GM21723 (cell line): ENCODE measurements at regions not wholly inside any gene's neighbourhood (a gene's known extent, or its start where the extent isn't known, plus 50 kb on each side); places are given as distances from the start of the nearest gene placed in this dataset.

ENCODE experiments used
- ATAC-seq: cut with Tn5 transposase; IDR thresholded peaks from one replicate; pipeline ENCODE4 v1.9.1; 2021; ENCODE audit warnings: mild to moderate bottlenecking, moderate library complexity; ENCODE audit not compliant: unreplicated experiment

DNA sequence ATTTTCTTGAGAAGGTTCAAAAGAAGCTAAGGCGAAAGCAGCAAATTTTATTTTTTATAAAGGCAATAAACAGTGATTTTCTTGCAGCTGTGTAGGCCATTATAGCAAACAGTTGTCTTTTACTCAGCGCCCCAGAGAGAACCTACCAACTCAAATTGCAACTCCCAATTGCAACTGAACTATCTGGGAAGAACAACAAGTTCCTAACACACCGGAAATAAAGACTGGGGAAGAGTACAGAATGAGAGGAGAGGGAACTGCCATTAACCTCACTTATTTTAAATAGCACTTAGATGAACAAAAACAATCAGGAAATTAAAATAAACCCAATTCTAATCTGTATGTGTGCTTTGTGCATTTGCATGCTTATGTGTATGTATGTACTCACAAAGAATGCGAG lies 171.1 kb downstream of the KCTD12 start:
- no peak for ATAC-seq

DNA sequence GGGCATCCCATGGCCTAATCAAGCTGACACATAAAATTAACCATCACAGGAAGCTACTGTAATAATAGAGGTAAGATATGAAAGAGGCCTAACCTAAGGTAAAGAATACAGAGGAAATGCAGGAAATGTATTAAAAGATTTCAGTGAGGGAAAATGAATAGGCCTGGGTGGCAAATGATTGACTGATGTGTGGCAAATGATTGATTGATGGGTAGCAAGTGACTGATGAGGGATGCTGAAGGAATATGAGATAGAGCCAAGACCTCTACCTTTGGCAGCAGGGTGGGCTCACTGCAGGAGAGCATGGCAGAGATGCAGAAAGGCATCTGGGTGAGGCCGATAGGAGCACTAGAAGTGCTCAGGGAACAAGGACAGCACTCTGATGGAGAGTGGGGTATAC lies 172.9 kb downstream of the KCTD12 start:
- no peak for ATAC-seq

DNA sequence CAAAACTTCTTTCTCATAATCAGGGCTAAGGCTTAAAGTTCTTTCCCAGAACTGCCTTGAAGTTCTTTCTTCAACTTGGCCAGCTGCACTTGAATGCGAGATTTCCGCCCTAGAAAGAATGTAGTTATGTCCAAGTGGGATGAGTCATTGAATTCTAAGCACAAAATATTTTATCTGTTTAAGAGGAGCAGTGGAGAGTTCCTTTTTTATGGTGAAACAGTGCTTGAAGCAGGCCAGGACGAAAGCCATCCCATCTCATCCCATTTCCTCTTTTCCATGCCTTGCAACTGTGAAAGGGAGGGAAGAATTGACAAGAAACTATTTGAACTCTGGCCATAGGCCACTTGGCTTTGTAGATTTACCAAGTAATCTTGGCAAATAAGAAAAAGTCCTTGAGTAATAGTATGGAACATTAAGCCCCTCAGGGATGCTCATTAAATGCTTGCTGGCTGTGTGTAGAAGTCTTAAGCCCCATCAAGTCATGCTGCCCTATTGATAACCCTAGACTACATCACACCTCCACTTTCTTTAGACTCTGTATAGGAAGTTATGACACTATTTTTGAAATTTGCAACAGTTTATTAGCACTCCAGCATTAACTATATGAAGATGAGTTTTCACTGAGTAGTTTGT lies 174.5 kb downstream of the KCTD12 start:
- ATAC-seq: no peak

DNA sequence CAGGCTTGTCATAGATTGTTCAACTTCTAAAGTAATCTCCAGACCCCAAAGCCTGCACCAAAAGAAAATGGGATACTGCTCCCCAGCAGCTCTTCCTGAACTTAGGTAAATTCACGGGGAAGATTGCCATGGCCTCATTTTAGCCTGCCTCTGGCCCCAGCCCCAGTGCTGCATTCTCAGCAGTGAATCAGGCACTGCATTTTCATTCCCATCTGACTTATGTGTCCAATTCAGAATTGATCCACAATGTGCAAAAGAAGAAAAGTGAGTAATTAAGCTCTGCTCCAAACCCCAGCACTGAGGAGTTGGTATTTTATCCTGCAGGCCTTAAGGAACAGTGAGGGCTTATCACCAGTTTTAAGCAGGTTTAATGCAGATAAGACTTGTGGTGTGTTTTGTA lies 176.4 kb downstream of the KCTD12 start:
- no peak for ATAC-seq

DNA sequence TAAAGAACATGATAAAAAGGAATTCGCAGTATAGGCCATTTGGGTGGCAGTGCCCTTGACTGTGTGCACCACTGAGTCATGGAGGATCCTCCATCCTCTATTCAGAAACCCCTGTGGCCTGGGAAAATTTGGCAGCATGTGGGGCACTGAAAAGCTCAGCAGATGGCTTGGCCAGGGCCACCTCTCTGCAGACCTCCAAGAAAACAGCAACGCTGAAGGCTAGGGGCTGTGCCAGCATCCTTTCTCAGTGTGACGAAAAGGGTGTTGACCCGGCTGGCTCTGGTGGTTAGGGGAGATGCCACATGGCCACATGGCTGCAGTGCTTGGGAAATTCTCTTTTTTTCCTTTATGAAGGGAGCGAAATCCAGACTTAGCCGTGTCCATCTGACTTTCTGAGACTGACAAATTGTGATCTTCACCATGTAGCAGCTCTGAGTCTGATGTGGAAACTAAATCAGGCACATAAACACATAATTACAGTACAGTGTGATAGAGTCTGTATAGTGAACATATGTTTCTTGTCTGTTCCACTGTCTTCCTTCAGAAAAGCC lies 178.0 kb downstream of the KCTD12 start:
- no peak for ATAC-seq

DNA sequence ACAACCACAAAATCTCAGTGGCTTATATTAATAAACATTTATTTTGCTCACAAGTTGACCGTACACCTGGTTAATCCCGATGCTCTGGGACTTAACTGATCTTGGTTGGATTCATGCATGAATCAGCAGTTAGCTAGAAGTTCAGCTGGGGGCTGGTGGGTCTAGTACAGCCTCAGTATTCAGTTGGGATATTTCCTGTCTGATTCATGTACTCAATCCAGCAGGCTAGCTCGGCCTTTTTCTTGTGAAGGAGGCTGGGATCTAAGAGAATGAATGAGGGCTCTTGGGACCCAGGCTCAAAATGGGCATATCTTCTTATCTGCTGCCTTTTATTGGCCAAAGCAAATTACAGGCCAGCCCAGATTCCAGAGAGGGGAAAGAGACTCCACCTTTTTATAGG lies 178.8 kb downstream of the KCTD12 start:
- no peak for ATAC-seq

DNA sequence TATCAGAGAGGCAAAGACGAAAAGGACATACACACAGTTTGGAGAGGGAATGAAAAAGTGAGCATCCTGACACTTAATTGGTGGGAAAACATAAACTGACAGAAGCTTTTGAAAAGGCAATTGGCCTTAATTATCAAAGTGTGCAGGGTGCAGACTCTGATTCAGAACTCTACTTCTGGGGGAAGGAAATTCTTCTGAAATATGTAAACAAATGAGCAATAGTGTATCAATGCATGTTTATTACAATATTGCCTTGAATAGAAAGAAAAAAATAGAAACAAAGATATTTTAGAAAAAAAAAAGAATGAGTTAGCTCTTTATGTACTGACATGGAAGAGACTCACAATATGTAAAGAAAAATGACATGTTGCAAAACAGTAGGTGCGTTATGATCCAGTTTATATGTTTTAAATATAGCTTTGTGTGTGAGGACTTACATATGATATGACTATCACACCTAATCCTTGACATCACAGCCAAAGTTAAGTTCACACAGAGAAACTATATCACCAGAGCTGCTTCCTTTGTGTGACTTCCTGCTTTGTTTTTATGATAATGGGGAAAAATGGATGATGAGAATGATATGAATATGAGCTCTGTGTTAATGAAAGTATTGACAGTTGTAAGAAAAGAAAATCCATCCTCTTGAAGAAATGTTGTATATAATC lies 182.4 kb downstream of the KCTD12 start:
- no peak for ATAC-seq

DNA sequence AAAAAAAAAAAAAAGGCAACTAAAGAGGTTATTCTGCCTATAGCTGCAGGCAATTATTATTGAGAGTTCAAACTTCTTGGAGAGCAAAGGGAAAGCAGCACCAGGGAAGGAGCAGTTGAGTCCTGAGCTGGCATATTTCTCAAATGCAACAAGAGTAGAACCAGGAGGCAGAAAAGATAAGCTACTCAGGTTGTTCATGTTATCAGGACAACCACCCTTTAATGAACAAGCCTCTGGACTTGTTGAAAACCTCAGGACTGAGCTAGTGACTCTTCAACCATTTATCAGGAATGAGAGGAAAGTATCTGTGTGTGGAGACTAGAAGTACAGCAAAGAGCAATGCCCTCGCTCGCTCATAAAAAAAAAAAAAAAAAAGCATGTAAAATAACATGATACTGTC lies 183.0 kb downstream of the KCTD12 start:
- ATAC-seq: no peak

DNA sequence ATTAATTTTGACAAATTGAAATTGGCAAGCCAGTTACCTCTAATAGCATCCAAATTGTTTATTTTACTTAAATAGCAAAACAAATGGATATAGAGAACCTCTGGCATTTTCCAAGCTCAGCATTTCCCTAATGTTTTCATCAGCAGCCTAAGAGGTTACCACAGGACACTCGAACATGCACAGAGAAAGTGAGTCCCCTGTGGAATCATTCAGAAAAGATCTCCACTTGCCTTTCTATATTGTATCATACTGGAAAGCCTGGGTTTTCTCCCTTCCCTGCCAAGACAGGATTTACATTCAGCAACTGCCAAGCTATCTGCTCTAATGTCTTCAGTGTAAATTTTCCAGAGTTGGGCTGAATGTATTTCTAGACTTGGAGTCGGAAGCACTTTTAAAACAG lies 188.9 kb downstream of the KCTD12 start:
- no peak for ATAC-seq

DNA sequence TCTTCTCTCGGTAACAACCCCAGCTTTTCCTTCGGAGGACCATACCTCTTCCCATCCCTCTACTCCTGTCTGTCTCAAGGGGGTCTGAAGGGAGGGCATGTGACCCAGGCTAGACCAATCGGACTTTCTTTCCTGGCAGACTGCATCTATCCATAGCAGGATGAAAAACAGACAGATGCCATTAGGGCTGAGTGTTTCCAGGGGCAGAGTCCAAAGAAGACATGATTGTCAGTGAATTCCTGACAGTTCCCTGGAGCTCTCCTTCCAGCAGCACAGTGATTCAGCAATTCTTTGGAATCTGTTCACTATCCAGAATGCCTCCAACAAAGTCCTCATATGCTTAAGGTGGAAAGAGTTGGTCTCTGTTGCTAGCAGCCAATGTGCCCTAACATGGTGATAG lies 189.8 kb downstream of the KCTD12 start:
- no peak for ATAC-seq

DNA sequence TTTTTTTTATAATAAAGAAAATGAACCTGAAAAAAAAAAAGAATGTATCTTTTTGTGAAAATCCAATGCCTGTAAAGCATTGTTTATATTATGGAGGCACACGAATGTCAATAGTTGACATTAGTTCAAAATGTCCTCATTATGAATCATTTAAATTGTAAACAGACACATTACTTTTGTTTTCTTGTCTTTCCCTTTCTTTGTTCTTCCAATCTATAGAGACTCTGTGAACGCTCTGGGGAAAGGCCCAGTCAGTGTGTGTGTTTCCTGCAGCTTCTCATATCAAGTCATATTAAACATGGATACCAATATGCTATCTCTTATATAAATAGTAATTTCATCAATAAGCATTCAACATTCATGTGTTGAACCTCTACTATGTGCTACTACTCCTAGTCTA lies 193.1 kb downstream of the KCTD12 start:
- ATAC-seq: no peak

DNA sequence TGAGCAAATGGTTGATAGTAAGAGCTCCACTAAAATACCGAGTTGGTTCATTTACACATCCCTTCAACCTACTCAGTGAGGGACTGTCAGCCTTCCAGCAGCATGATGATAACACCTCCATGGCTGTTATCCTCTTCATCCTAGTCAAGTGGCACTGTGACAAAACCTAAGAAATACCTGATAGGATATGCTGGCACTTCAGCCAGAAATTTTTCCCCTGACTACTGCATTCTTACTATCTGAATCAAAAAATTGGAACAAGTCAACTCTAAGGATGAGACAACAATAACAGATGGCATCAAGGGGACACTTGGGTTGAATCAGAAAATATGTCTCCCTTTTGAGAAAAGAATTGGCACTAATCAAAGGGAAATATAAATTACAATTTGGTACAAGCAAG lies 193.9 kb downstream of the KCTD12 start:
- no peak for ATAC-seq

DNA sequence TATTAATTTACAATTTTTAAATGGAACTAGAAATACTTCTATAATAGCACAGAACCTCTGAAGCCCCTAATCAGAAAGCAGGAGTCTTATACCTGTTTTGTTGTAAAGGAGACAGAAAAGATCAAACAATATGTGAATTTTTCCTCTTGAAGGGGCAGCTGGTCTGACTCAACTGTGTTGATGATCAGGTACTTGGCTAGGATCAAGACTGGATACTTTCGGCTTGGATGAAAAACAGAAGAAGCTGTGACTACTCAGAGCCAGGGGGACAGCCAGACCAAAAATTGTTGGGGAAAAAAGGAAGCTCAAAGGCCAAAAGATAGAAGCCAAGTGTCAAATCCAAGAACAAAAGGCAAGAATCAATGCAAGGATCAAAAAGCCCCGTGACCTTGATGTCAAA lies 195.6 kb downstream of the KCTD12 start:
- ATAC-seq: no peak

DNA sequence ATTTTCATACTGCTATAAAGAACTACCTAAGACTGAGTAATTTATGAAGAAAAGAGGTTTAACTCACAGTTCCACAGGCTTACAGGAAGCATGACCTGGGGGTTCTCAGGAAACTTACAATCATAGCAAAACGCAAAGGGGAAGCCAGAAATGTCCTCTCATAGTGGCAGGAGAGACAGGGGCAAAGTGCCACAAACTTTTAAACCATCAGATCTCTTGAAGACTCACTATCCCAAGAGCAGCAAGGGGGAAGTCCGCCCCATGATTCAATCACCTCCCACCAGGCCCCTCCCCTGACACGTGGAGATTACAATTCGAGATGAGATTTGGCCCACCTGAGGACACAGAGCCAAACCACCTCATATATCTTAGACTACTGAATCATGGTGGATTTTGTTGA lies 198.7 kb downstream of the KCTD12 start:
- ATAC-seq: no peak

DNA sequence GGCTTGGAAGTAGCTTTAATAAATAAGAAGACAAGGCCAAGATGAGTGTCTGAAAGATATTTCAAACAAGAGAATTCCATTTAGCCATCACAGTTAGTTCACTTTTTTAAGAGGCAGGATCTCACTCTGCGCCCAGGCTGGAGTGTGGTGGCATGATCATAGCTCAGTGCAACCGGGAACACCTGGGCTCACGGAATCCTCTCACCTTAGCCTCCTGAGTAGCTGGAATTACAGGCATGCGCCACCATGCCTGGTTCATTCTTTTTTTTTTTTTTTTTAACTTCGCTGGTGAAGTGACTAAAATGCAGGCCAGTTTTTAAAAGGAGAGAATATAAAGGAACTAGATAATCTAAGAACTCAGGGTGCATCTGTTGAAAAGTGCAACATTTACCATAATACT lies 200.3 kb downstream of the KCTD12 start:
- ATAC-seq: no peak

DNA sequence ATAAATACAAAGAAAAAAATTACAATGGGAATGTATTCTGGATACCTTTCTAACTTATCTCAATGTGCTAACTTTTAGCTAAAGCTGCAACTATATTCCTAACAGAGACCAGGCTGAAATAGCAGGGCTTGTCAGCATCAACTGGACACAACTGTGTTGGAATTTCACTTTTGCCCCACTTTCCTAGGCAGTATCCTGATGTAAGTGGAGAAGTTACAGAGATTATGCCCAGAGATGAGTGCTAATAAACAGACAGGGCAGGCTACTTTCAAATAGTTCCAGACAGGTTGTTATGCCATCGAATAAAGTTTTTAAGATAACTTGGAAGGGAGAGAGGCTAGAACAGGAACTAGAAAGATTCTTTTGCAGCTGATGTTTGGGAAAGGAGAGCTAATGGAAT lies 201.9 kb downstream of the KCTD12 start:
- ATAC-seq: no peak

DNA sequence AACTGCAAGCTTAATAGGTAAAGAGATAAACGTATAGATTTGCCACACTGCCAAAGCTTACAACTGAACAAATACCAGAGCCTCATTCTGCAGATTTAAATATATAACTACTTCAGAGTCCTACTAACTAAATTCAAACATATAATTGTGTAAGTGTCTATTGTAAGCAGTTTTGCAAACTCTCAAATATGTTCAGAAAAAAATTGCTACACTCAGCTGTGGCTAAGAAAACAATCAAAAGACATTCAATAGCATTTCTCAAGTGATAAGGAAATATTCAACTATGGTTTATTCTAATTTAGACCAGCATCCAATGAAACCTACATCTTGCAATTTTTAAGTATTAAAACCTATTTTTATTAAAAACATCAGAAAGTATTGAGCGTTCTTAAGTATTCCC lies 202.4 kb downstream of the KCTD12 start:
- ATAC-seq: no peak

DNA sequence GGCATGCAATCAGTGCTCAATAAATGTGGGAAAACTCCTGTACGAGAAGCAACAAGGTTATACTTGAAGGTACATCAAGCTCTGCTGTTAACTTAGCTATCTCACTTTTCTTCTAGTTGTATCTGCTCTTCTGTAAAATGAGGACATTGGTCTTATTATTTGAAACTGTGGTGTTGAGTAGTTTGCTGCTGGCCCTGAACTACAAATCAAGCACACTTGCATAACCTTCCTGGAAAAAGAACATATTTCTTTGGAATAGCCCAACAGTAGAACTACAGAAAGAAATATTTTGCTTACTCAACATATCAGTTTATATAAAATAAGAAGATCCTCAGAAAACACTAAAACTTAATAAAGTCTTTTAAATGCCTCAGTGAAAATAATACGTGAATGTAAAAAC lies 203.0 kb downstream of the KCTD12 start:
- no peak for ATAC-seq

DNA sequence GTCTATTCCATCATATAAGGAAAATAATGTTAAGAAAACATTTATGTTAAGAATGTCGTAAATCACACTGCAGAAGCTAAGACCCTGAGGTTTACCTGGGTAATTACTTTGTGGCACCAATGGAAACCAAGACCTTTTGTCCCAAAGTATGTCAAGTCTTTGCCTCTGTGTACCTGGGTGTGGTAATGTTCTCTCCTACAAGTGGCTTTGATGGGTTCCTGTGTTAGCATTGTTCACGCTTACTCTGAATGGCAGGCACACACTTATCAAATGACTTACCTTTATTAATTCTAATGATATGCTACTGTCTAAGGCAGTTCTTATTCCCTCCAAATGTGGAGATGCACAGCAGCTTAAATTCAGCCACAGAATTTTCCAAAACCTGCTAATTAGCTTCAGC lies 206.1 kb downstream of the KCTD12 start:
- ATAC-seq: no peak

DNA sequence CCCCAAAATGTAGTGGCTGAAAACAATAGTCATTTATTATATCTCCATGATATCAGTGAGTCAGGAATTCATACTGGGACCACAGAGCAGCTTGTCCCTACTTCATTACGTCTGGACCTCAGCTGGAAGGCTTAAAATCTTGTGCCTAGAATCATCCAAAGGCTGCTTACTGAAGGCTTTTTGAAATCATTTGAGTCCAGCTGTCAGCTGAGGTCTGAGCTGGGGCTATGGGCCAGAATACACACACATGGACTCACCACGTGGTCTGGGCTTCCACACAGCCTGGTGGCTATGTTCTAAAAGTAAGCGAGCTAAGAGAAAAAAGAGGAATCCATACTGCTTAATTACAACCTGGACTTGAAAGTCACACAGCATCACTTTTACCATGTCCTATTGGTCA lies 209.2 kb downstream of the KCTD12 start:
- no peak for ATAC-seq

DNA sequence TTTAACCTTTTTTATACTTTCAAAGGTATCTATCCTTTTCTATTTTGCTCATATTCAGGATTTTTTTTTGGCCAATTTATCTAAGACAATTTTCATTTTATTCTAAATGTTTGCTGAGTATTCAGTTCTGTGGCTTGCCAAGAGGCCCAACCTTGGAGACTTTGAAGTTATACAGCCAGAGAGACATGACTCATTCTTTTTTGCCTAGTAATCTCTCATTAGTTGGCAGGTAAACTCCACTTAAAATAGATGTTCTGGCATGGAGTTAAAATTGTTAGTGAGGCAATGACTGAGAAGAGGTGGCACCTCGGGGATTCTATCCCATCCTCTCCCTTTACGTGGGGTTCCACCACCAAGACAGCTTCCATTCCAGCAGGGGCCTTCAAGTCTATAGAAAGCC lies 213.8 kb downstream of the KCTD12 start:
- ATAC-seq: no peak

DNA sequence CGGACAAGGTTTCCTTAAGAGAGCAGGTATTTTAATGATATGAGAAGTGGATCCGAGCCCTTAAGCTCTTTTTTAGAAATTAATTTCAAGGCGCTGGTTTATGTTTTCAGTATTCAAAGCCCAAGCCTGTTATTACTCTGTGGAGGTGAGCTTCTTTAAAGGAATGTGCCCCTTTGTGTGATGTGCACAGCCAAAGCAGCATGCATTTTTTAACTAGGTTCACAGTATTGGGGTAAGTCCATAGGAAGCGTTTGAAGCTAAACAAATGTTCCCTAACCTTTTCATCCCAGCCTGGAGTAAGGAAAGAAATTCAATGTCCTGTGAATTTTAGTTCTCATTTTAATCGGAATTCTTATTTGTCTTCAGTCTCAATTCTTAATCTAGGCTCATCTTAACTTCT lies 217.5 kb downstream of the KCTD12 start:
- ATAC-seq: no peak

DNA sequence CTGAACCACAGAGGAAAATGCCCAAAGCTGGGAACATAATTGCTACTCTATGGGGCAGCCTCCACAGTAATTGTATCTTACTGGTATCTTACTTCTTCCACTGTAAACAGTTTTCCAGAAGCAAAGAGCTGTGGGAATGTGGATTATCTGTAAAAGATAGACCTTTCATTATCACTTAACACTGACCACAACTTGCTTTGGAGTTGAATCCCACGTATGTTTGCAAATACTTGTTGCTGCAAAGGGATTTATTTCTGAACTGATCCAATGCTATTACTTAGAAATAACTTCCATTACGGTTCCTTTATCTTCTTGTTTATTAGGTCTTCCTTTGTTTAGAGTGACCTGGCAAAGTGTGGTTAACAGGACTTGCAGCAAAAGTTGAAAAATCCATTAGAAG lies 218.1 kb downstream of the KCTD12 start:
- no peak for ATAC-seq
